Neutrophil (primary cell): ENCODE measurements at regions not wholly inside any gene's neighbourhood (a gene's known extent, or its start where the extent isn't known, plus 50 kb on each side); places are given as distances from the start of the nearest gene placed in this dataset.

ENCODE experiments used
- H3K27ac ChIP-seq: fragments of 200-600 bp; sonication (generic); 2 replicates; pipeline ENCODE4 v1.5.1; 2016; ENCODE audit warnings: mild to moderate bottlenecking, moderate library complexity
- H3K27me3 ChIP-seq: fragments of 200-600 bp; sonication (generic); 2 replicates; pipeline ENCODE4 v1.6.0; 2016; ENCODE audit warnings: mild to moderate bottlenecking
- H3K36me3 ChIP-seq: fragments of 200-600 bp; sonication (generic); 2 replicates; pipeline ENCODE4 v1.5.1; 2017
- H3K4me1 ChIP-seq, 2 experiments: fragments of 200-600 bp in 1 of 2; sonication (generic) in 1 of 2; 1 replicate in 1 of 2; 2 replicates in 1 of 2; pipeline versions ENCODE4 v1.5.1 to v1.6.1; 2013 to 2016; ENCODE audit warnings: low read depth in 1 of 2, low read length in 1 of 2, mild to moderate bottlenecking in 1 of 2, moderate library complexity in 1 of 2; ENCODE audit not compliant: control insufficient read depth in 1 of 2, insufficient read depth in 1 of 2
- H3K4me3 ChIP-seq, 2 experiments: fragments of 200-600 bp in 1 of 2; sonication (generic) in 1 of 2; 1 replicate in 1 of 2; 2 replicates in 1 of 2; pipeline ENCODE4 v1.5.1; 2013 to 2016; ENCODE audit warnings: low read depth in 1 of 2, low read length in 1 of 2, mild to moderate bottlenecking in 1 of 2, moderate library complexity in 1 of 2
- H3K9me3 ChIP-seq: fragments of 200-600 bp; sonication (generic); 2 replicates; pipeline ENCODE4 v1.5.1; 2016
- CTCF ChIP-seq: fragments of 200-600 bp; sonication (generic); IDR thresholded peaks from 2 replicates; pipeline ENCODE4 v1.5.1; 2016; ENCODE audit warnings: antibody characterized with exemption

GRCh38 chr7:131061818-131062217 is 265.9 kb upstream of the MKLN1 start:
- peaks cover 10% of the 10 kb centered on the region for H3K36me3 ChIP-seq
- H3K27ac ChIP-seq, result no peak overlapping the region
- H3K4me1 ChIP-seq, result peaks cover 12 to 15% of the 10 kb centered on the region in 2 experiments
- no peaks in the 10 kb centered on the region for H3K9me3 ChIP-seq
- no peaks in the 10 kb centered on the region for H3K27me3 ChIP-seq
- H3K4me3 ChIP-seq, result no peak overlapping the region
- TF ChIP-seq CTCF, result no peak

DNA sequence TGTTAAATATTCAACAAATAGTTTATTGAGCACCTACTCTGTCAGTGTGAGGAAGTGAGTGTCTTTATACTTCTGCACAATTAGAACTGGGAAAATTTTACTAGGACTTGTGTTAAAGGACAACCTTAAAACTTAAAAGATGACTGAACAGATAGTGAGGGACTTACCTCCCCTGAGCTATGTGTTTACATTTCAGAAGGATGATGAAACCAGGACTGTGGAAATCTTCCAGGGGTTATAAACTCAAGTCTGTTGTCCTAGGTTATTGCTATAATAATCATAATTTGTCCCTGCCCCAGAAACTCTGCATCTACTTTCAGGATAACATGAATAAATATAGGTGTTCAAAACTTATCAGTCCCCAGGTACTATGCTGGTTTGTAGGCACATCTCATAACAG is 261.0 kb upstream of the MKLN1 start:
- peak overlapping the region; percentile 28 for H3K27ac ChIP-seq
- peaks cover 13% of the 10 kb centered on the region for H3K36me3 ChIP-seq
- peaks cover 0 to 5% of the 10 kb centered on the region in 2 experiments for H3K4me1 ChIP-seq
- no peaks in the 10 kb centered on the region for H3K27me3 ChIP-seq
- no peak overlapping the region for H3K4me3 ChIP-seq
- TF ChIP-seq CTCF, result no peak
- no peaks in the 10 kb centered on the region for H3K9me3 ChIP-seq

GRCh38 chr7:131067220-131067619 is 260.5 kb upstream of the MKLN1 start:
- Histone ChIP-seq H3K4me1 (peaks cover 0 to 11% of the 10 kb centered on the region in 2 experiments), H3K9me3 (no peaks in the 10 kb centered on the region), H3K4me3 (no peak overlapping the region), H3K27ac (peak overlapping the region; percentile 28), H3K36me3 (peaks cover 9% of the 10 kb centered on the region), H3K27me3 (no peaks in the 10 kb centered on the region)
- no peak for TF ChIP-seq CTCF

DNA sequence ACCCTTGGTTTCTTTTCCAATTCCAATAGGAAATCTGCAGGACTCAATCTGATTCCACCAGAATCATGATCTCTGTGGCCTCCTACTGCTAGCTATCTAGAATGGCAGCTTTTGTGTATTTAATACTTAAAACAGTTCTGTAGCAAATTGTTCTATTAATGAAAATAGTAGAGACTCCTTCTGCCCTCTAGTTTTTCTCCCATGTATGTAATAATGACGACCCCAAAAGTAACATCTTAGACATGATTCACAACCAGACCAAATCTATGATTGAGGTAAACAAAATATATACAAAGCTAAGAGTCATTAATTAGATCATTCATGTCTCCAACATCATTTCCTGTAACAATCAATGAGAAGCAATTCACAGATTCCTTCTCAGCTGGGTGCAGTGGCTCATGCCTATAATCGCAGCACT is 259.1 kb upstream of the MKLN1 start:
- H3K9me3 ChIP-seq, result no peaks in the 10 kb centered on the region
- no peak for TF ChIP-seq CTCF
- H3K36me3 ChIP-seq, result peaks cover 15% of the 10 kb centered on the region
- peaks cover 0 to 21% of the 10 kb centered on the region in 2 experiments for H3K4me1 ChIP-seq
- no peak overlapping the region for H3K27ac ChIP-seq
- H3K4me3 ChIP-seq, result no peak overlapping the region
- no peaks in the 10 kb centered on the region for H3K27me3 ChIP-seq

DNA sequence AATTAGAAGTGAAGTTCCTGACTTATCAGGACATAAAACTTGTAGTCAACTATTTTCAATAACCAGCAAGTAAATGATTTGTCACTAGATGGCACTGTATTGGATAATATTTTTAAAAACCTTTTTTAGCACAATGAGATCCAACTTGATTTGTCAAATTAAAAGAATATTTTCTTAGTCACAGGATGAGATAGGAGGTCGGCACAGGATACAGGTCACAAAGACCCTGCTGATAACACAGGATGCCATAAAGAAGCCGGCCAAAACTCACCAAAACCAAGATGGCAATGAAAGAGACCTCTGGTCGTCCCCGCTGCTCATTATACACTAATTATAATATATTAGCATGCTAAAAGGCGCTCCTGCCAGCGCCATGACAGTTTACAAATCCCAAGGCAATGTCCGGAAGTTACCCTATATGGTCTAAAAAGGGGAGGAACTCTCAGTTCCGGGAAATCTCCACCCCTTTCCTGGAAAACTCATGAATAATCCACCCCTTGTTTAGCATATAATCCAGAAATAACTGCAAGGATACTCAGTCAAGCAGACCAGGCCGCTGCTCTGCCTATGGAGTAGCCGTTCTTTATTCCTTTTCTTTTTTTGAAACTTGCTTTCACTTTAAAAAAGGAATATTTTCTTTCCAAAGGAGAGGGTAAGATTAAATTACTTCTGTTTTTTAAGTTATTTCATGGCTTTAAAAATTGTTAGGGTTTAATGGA is 255.7 kb upstream of the MKLN1 start:
- H3K9me3 ChIP-seq, result no peaks in the 10 kb centered on the region
- no peaks in the 10 kb centered on the region for H3K27me3 ChIP-seq
- H3K4me1 ChIP-seq, result peaks cover 0 to 17% of the 10 kb centered on the region in 2 experiments
- no peak overlapping the region for H3K4me3 ChIP-seq
- H3K27ac ChIP-seq, result peak overlapping the region; percentile 68
- TF ChIP-seq CTCF, result no peak
- H3K36me3 ChIP-seq, result peaks cover 39% of the 10 kb centered on the region
